Fibroblast of villous mesenchyme (primary cell): ENCODE measurements at regions not wholly inside any gene's neighbourhood (a gene's known extent, or its start where the extent isn't known, plus 50 kb on each side); places are given as distances from the start of the nearest gene placed in this dataset.
A peak's percentile ranks its signal among the peaks of the same experiment; 100 is the strongest.

Experiments used
- DNase-seq: peaks from one replicate; pipeline ENCODE4 v3.0.0-alpha.2; 2010; ENCODE audit warnings: low read depth
- H3K4me3 ChIP-seq: 2 replicates; pipeline ENCODE4 v1.5.1; 2011; ENCODE audit warnings: low read depth, mild to moderate bottlenecking, low read length
- CTCF ChIP-seq: IDR thresholded peaks from 2 replicates; pipeline ENCODE4 v1.5.1; 2012; ENCODE audit warnings: low read depth, mild to moderate bottlenecking, low read length; ENCODE audit not compliant: insufficient read depth

GRCh38 chr5:62690421-62690820 is 111.8 kb downstream of the LRRC70 start:
- TF ChIP-seq CTCF: no peak
- no peak for DNase-seq
- H3K4me3 ChIP-seq: no peak overlapping the region

GRCh38 chr5:62689599-62690368 is 111.2 kb downstream of the LRRC70 start:
- H3K4me3 ChIP-seq: peak overlapping the region; percentile 42
- peak; percentile 28 for DNase-seq
- TF ChIP-seq CTCF: no peak

- H3K4me3 ChIP-seq: no peak overlapping the region
- TF ChIP-seq CTCF: no peak
- DNase-seq: no peak
Observed at GRCh38 chr5:62686692-62687091, 108.1 kb downstream of the LRRC70 start.

GRCh38 chr5:62685221-62685620 is 106.6 kb downstream of the LRRC70 start:
- no peak overlapping the region for H3K4me3 ChIP-seq
- no peak for DNase-seq
- no peak for TF ChIP-seq CTCF

GRCh38 chr5:62684310-62684709 is 105.7 kb downstream of the LRRC70 start:
- TF ChIP-seq CTCF: no peak
- no peak overlapping the region for H3K4me3 ChIP-seq

GRCh38 chr5:62682059-62682458 is 103.4 kb downstream of the LRRC70 start:
- no peak overlapping the region for H3K4me3 ChIP-seq
- TF ChIP-seq CTCF: no peak
- DNase-seq: no peak

More at GRCh38 chr5:62684310-62684709, 105.7 kb downstream of the LRRC70 start:
- no peak for DNase-seq
